H1 (cell line): ENCODE measurements at regions not wholly inside any gene's neighbourhood (a gene's known extent, or its start where the extent isn't known, plus 50 kb on each side); places are given as distances from the start of the nearest gene placed in this dataset.

Source experiments
- TF ChIP-seq, protein P1 (sequence below): fragments of 300-600 bp; sonication (generic); IDR thresholded peaks from 2 replicates; pipeline ENCODE4 v1.7.1; 2012; ENCODE audit warnings: low read length, moderate library complexity, mild to moderate bottlenecking, inconsistent platforms; ENCODE audit not compliant: insufficient replicate concordance

DNA sequence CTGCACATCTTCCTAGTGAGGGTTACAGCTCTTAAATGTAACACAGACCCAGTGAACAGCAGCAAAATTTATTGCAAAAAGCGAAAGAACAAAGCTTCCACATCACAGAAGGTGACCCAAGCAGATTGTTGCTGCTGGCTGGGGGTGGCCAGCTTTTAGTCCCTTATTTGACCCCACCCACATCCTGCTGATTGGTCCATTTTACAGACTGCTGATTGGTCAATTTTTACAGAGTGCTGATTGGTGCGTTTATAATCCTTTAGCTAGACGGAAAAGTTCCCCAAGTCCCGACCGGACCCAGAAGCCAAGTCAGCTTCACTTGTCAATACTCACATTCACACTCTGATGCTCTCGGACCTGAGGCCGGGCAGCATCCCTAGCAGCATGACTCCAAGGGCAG is 154.5 kb upstream of the ATP10A start (continued):
- TF ChIP-seq, protein P1, sequence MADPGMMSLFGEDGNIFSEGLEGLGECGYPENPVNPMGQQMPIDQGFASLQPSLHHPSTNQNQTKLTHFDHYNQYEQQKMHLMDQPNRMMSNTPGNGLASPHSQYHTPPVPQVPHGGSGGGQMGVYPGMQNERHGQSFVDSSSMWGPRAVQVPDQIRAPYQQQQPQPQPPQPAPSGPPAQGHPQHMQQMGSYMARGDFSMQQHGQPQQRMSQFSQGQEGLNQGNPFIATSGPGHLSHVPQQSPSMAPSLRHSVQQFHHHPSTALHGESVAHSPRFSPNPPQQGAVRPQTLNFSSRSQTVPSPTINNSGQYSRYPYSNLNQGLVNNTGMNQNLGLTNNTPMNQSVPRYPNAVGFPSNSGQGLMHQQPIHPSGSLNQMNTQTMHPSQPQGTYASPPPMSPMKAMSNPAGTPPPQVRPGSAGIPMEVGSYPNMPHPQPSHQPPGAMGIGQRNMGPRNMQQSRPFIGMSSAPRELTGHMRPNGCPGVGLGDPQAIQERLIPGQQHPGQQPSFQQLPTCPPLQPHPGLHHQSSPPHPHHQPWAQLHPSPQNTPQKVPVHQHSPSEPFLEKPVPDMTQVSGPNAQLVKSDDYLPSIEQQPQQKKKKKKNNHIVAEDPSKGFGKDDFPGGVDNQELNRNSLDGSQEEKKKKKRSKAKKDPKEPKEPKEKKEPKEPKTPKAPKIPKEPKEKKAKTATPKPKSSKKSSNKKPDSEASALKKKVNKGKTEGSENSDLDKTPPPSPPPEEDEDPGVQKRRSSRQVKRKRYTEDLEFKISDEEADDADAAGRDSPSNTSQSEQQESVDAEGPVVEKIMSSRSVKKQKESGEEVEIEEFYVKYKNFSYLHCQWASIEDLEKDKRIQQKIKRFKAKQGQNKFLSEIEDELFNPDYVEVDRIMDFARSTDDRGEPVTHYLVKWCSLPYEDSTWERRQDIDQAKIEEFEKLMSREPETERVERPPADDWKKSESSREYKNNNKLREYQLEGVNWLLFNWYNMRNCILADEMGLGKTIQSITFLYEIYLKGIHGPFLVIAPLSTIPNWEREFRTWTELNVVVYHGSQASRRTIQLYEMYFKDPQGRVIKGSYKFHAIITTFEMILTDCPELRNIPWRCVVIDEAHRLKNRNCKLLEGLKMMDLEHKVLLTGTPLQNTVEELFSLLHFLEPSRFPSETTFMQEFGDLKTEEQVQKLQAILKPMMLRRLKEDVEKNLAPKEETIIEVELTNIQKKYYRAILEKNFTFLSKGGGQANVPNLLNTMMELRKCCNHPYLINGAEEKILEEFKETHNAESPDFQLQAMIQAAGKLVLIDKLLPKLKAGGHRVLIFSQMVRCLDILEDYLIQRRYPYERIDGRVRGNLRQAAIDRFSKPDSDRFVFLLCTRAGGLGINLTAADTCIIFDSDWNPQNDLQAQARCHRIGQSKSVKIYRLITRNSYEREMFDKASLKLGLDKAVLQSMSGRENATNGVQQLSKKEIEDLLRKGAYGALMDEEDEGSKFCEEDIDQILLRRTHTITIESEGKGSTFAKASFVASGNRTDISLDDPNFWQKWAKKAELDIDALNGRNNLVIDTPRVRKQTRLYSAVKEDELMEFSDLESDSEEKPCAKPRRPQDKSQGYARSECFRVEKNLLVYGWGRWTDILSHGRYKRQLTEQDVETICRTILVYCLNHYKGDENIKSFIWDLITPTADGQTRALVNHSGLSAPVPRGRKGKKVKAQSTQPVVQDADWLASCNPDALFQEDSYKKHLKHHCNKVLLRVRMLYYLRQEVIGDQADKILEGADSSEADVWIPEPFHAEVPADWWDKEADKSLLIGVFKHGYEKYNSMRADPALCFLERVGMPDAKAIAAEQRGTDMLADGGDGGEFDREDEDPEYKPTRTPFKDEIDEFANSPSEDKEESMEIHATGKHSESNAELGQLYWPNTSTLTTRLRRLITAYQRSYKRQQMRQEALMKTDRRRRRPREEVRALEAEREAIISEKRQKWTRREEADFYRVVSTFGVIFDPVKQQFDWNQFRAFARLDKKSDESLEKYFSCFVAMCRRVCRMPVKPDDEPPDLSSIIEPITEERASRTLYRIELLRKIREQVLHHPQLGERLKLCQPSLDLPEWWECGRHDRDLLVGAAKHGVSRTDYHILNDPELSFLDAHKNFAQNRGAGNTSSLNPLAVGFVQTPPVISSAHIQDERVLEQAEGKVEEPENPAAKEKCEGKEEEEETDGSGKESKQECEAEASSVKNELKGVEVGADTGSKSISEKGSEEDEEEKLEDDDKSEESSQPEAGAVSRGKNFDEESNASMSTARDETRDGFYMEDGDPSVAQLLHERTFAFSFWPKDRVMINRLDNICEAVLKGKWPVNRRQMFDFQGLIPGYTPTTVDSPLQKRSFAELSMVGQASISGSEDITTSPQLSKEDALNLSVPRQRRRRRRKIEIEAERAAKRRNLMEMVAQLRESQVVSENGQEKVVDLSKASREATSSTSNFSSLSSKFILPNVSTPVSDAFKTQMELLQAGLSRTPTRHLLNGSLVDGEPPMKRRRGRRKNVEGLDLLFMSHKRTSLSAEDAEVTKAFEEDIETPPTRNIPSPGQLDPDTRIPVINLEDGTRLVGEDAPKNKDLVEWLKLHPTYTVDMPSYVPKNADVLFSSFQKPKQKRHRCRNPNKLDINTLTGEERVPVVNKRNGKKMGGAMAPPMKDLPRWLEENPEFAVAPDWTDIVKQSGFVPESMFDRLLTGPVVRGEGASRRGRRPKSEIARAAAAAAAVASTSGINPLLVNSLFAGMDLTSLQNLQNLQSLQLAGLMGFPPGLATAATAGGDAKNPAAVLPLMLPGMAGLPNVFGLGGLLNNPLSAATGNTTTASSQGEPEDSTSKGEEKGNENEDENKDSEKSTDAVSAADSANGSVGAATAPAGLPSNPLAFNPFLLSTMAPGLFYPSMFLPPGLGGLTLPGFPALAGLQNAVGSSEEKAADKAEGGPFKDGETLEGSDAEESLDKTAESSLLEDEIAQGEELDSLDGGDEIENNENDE: no peak
